ENCODE measurements at regions not wholly inside any gene's neighbourhood (a gene's known extent, or its start where the extent isn't known, plus 50 kb on each side); places are given as distances from the start of the nearest gene placed in this dataset.

- DNase-seq (ENCODE audit: low spot score, unreplicated experiment): no peak
- no peak overlapping the region for H3K27ac Mint-ChIP-seq
- no peak overlapping the region for H3K4me3 Mint-ChIP-seq (ENCODE audit: low read depth)
- H3K4me1 Mint-ChIP-seq (ENCODE audit: low read depth): no peaks in the 10 kb centered on the region
- peaks cover 25% of the 10 kb centered on the region for H3K27me3 Mint-ChIP-seq
- no peak for TF ChIP-seq CTCF (IDR thresholded peaks at IDR 0.05; ENCODE audit: unreplicated experiment)
- H3K36me3 Mint-ChIP-seq (ENCODE audit: insufficient read depth): no peaks in the 10 kb centered on the region
- H3K9me3 Mint-ChIP-seq (ENCODE audit: low read depth): no peaks in the 10 kb centered on the region
Measured at GRCh38 chr2:130261099-130261498, 62.9 kb upstream of the TUBA3E start.

DNA sequence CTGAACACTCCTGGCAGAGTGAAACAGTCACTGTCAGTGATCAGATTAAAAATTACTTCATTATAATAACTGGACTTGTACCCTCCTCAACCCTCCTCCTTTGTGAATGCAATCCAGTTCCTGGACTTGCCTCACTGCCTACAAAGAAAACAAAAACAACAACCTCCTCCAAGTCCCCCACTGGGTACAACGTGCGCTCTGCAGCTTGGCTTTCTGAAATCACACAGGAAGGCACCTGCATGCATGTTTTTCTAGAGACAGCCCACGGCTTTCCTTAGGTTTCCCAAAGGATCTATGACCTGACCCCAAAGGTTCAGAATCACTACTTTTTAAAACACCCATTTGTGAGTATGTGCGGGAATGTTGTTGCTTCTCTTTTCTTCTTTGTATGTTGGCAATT is 61.4 kb upstream of the TUBA3E start:
- no peak overlapping the region for H3K4me3 Mint-ChIP-seq (ENCODE audit: low read depth)
- H3K27me3 Mint-ChIP-seq: peaks cover 31% of the 10 kb centered on the region
- H3K9me3 Mint-ChIP-seq (ENCODE audit: low read depth): no peaks in the 10 kb centered on the region
- no peaks in the 10 kb centered on the region for H3K4me1 Mint-ChIP-seq (ENCODE audit: low read depth)
- DNase-seq (ENCODE audit: low spot score, unreplicated experiment): no peak
- no peak overlapping the region for H3K27ac Mint-ChIP-seq
- no peaks in the 10 kb centered on the region for H3K36me3 Mint-ChIP-seq (ENCODE audit: insufficient read depth)
- no peak for TF ChIP-seq CTCF (IDR thresholded peaks at IDR 0.05; ENCODE audit: unreplicated experiment)

- Mint-ChIP-seq H3K27me3 (peaks cover 31% of the 10 kb centered on the region), H3K9me3 (ENCODE audit: low read depth) (no peaks in the 10 kb centered on the region), H3K4me1 (ENCODE audit: low read depth) (no peaks in the 10 kb centered on the region), H3K36me3 (ENCODE audit: insufficient read depth) (no peaks in the 10 kb centered on the region), H3K4me3 (ENCODE audit: low read depth) (no peak overlapping the region), H3K27ac (no peak overlapping the region)
- no peak for TF ChIP-seq CTCF (IDR thresholded peaks at IDR 0.05; ENCODE audit: unreplicated experiment)
- DNase-seq (ENCODE audit: low spot score, unreplicated experiment): no peak
Measured at GRCh38 chr2:130258356-130258755, 60.1 kb upstream of the TUBA3E start.

GRCh38 chr2:130252880-130253645 is 54.8 kb upstream of the TUBA3E start:
- H3K27me3 Mint-ChIP-seq: peaks cover 10% of the 10 kb centered on the region
- no peaks in the 10 kb centered on the region for H3K9me3 Mint-ChIP-seq (ENCODE audit: low read depth)
- H3K4me3 Mint-ChIP-seq (ENCODE audit: low read depth): no peak overlapping the region
- TF ChIP-seq CTCF (IDR thresholded peaks at IDR 0.05; ENCODE audit: unreplicated experiment): no peak
- H3K4me1 Mint-ChIP-seq (ENCODE audit: low read depth): no peaks in the 10 kb centered on the region
- no peaks in the 10 kb centered on the region for H3K36me3 Mint-ChIP-seq (ENCODE audit: insufficient read depth)
- no peak for DNase-seq (ENCODE audit: low spot score, unreplicated experiment)
- H3K27ac Mint-ChIP-seq: no peak overlapping the region

DNA sequence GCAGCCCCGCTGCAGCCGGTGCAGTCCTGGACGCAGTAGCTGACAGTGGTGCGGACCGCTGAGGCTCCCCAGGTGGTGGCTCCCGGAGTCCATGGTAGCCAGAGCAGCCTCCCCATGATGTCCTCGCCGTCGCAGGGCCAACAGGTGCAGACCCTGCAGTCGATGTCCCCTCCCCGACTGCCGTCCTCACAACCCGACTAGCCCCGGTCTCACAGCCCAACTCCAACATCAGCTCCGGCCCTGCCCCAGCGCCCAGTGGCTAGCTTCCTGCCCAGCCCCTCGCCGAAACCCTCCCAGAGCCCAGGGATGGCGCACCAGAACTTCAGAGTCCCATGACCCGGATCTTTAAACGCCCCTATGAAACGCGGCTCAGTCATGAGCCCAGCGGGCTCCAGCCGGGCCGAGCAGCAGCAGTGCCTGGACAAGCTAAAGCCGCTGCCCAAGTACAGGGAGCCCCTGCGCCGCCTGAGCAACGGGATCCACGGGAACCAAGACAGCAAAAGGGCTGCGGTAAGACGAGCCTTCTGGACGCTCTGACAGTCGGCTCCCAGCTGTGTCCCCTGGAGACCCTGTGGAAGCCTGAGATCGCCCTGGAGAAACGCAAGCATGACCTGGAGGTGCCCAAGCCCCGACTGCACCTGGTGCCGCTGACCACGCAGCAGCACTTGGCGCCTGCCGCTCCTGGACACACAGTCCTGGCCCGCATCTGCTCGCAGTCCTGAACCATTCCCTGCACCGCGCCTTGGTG is 53.8 kb upstream of the TUBA3E start:
- Mint-ChIP-seq H3K4me1 (ENCODE audit: low read depth) (no peaks in the 10 kb centered on the region), H3K27ac (no peak overlapping the region), H3K36me3 (ENCODE audit: insufficient read depth) (no peaks in the 10 kb centered on the region), H3K4me3 (ENCODE audit: low read depth) (no peak overlapping the region), H3K9me3 (ENCODE audit: low read depth) (no peaks in the 10 kb centered on the region), H3K27me3 (peaks cover 11% of the 10 kb centered on the region)
- no peak for TF ChIP-seq CTCF (IDR thresholded peaks at IDR 0.05; ENCODE audit: unreplicated experiment)
- no peak for DNase-seq (ENCODE audit: low spot score, unreplicated experiment)

All from progenitor cell of endocrine pancreas (in vitro differentiated cells).